Activated CD4-positive, alpha-beta T cell treated with anti-CD3 and anti-CD28 coated beads for 36 hours (primary cell): ENCODE measurements at regions not wholly inside any gene's neighbourhood (a gene's known extent, or its start where the extent isn't known, plus 50 kb on each side); places are given as distances from the start of the nearest gene placed in this dataset.

Source experiments
- ATAC-seq: fragments of 200-7000 bp; cut with Tn5 transposase; one replicate; pipeline ENCODE4 v1.10.0; 2021; ENCODE audit warnings: mild to moderate bottlenecking, moderate library complexity
- CTCF ChIA-PET: fragments of 350-600 bp; sonication (Branson Sonifier 250); formaldehyde crosslinking; loops from one replicate; lab custom pipeline; 2021; ENCODE audit warnings: antibody characterized with exemption; lab: Charles Lee
- POLR2A ChIA-PET: fragments of 350-600 bp; sonication (Branson Sonifier 250); formaldehyde crosslinking; loops from one replicate; lab custom pipeline; 2021; ENCODE audit warnings: antibody characterized with exemption, inconsistent platforms; lab: Charles Lee
- DNase-seq: peaks from one replicate; pipeline ENCODE4 v3.0.0-alpha.2; 2020
- H3K27ac Mint-ChIP-seq: one replicate; pipeline ENCODE4 v1.8.0; 2021; ENCODE audit warnings: mixed read lengths
- H3K27me3 Mint-ChIP-seq: one replicate; pipeline ENCODE4 v1.8.0; 2021; ENCODE audit warnings: mixed read lengths
- H3K36me3 Mint-ChIP-seq: one replicate; pipeline ENCODE4 v1.8.0; 2021; ENCODE audit warnings: low read depth, mixed read lengths
- H3K4me1 Mint-ChIP-seq: one replicate; pipeline ENCODE4 v1.8.0; 2021; ENCODE audit warnings: mixed read lengths
- H3K4me3 Mint-ChIP-seq: one replicate; pipeline ENCODE4 v1.8.0; 2021; ENCODE audit warnings: mild to moderate bottlenecking, moderate library complexity, mixed read lengths
- H3K9me3 Mint-ChIP-seq: one replicate; pipeline ENCODE4 v1.8.0; 2021; ENCODE audit warnings: low read depth, mixed read lengths
- intact Hi-C, 2 experiments: fragments of 100-400 bp; cut with DNase I in 1 of 2; cut with micrococcal nuclease in 1 of 2; formaldehyde crosslinking; loops; one replicate each; pipeline versions ENCODE4 v1.14.2 to v1.15.1; 2022 to 2024; cut with DNase I, micrococcal nuclease

DNA sequence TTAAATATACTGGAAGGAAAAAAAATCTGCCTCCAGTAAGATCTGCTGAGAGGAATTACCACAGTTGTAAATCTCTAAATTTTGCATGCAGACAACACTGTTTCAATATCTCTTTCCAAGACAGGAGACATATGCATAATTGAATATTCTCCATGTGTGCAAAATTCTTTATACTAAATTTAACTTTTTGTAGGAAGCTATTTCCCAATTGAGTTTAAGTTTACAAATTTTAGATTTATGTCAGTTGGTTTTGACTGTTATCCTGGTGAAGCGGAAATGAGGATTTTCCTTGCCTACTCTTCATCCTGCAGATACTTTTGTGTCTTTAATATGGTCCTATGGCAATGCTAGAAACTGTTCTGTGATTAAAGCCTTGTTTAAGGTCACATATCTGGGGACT lies 1352.9 kb downstream of the FSTL5 start:
- Mint-ChIP-seq H3K27me3 (no peaks in the 10 kb centered on the region), H3K27ac (no peak overlapping the region), H3K9me3 (peaks cover 7% of the 10 kb centered on the region), H3K36me3 (no peaks in the 10 kb centered on the region), H3K4me1 (no peaks in the 10 kb centered on the region), H3K4me3 (no peak overlapping the region)
- POLR2A ChIA-PET: no interaction called here
- ATAC-seq (no peak), DNase-seq (no peak)
- CTCF ChIA-PET: interaction anchor here (0.6 kb wide), 1 partner anchor 1323 kb away, joined by 3 read pairs; no protein-coding TSS in a partner anchor
- intact Hi-C loops: no loop called here

DNA sequence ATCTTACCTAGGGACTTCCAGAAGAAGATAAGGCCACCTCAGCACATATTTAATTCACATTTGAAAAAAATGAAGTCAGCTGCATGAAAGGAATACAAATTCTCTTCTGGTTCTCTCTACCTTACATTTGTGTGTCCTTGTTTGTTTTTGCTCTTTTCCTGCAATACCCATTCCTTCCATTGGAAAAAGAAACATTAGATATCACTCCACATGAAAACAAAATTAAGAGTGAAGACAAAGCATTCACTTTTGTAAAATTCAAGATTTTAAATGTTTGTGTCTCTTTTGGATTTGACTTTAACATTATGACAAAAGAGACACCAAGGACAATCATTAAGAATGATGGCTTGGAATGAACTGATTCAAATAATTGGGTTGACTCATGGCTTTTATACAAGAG lies 1351.8 kb downstream of the FSTL5 start:
- Mint-ChIP-seq H3K9me3 (peaks cover 7% of the 10 kb centered on the region), H3K27ac (no peak overlapping the region), H3K36me3 (no peaks in the 10 kb centered on the region), H3K4me3 (no peak overlapping the region), H3K27me3 (no peaks in the 10 kb centered on the region), H3K4me1 (no peaks in the 10 kb centered on the region)
- DNase-seq (no peak), ATAC-seq (no peak)
- POLR2A ChIA-PET: no interaction called here
- CTCF ChIA-PET: no interaction called here
- intact Hi-C loops: no loop called here

- no peaks in the 10 kb centered on the region for H3K36me3 Mint-ChIP-seq
- peaks cover 2% of the 10 kb centered on the region for H3K9me3 Mint-ChIP-seq
- ATAC-seq (no peak), DNase-seq (no peak)
- intact Hi-C loops: no loop called here
- POLR2A ChIA-PET: no interaction called here
- no peaks in the 10 kb centered on the region for H3K4me1 Mint-ChIP-seq
- no peak overlapping the region for H3K4me3 Mint-ChIP-seq
- no peak overlapping the region for H3K27ac Mint-ChIP-seq
- CTCF ChIA-PET: no interaction called here
- no peaks in the 10 kb centered on the region for H3K27me3 Mint-ChIP-seq
These were observed 1349.1 kb downstream of the FSTL5 start for GRCh38 chr4:160814726-160815125.

DNA sequence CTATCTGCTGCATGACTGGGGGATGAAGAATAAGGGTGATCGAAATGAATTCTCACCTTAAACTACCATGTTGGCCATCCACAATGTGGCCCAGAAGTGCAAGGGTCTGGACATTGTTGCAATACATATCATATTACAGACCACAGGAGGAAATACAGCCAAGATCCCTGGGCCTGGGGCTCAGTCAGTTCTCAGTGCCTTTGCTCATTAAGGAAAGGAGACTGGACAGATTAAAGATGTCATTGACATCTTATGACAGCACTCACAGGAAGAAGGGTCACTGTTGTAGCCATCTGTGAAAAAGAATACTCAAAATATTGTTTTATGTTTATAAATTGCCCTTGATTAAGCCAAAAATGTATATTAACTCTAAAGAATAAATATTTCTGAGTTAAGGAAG lies 1345.2 kb downstream of the FSTL5 start:
- intact Hi-C loops: no loop called here
- H3K4me1 Mint-ChIP-seq: no peaks in the 10 kb centered on the region
- ATAC-seq (no peak), DNase-seq (no peak)
- no peaks in the 10 kb centered on the region for H3K36me3 Mint-ChIP-seq
- no peak overlapping the region for H3K4me3 Mint-ChIP-seq
- POLR2A ChIA-PET: no interaction called here
- H3K27me3 Mint-ChIP-seq: no peaks in the 10 kb centered on the region
- CTCF ChIA-PET: no interaction called here
- peaks cover 2% of the 10 kb centered on the region for H3K9me3 Mint-ChIP-seq
- no peak overlapping the region for H3K27ac Mint-ChIP-seq

- Mint-ChIP-seq H3K27ac (no peak overlapping the region), H3K4me1 (no peaks in the 10 kb centered on the region), H3K27me3 (no peaks in the 10 kb centered on the region), H3K9me3 (peaks cover under 1% of the 10 kb centered on the region), H3K4me3 (no peak overlapping the region), H3K36me3 (no peaks in the 10 kb centered on the region)
- intact Hi-C loops: no loop called here
- CTCF ChIA-PET: interaction anchor here (0.6 to 0.8 kb wide), 2 partner anchors 57 to 1056 kb away, joined by 3 read pairs; no protein-coding TSS in a partner anchor
- DNase-seq: no peak
- no peak for ATAC-seq
- POLR2A ChIA-PET: no interaction called here
These were observed 1344.0 kb downstream of the FSTL5 start for GRCh38 chr4:160819791-160820190.

- Mint-ChIP-seq H3K27ac (no peak overlapping the region), H3K4me1 (no peaks in the 10 kb centered on the region), H3K27me3 (no peaks in the 10 kb centered on the region), H3K4me3 (no peak overlapping the region), H3K9me3 (peaks cover 5% of the 10 kb centered on the region), H3K36me3 (no peaks in the 10 kb centered on the region)
- intact Hi-C loops: no loop called here
- DNase-seq (no peak), ATAC-seq (no peak)
- ChIA-PET CTCF (no interaction called here), POLR2A (no interaction called here)
These were observed 1339.3 kb downstream of the FSTL5 start for GRCh38 chr4:160824481-160824880.

DNA sequence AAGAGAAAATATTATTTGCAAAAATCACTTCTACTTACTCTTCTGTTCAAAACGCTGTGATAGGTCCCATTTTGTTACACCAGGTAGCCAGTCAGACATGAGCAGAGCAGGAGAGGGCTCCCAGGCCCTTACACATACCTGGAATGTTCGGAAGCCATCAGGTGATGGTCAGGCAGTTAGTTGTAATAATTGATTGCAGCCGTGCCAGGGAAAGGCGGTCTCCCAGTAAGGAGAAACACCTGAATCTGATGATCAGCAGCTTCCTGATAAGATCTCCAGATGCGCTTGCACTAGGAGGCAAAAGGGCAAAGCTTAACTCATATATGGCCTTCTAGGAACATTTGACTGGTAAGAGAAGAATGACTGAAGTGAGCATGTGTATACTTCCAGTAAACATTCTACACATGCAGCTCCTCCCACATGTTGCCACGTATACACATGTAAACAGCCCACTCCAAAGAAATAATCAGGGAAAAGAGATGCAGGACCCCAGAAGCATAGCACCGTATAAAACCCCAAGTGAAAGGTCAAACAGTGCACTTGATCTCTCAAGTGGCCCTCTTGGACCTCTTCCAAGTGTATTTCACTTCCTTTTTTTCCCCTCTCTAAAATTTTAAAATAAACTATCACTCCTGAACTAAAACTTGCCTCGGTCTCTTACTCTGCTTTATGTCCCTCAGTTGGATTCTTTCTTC lies 1338.0 kb downstream of the FSTL5 start:
- H3K36me3 Mint-ChIP-seq: no peaks in the 10 kb centered on the region
- DNase-seq (no peak), ATAC-seq (no peak)
- H3K4me3 Mint-ChIP-seq: no peak overlapping the region
- no peaks in the 10 kb centered on the region for H3K4me1 Mint-ChIP-seq
- H3K9me3 Mint-ChIP-seq: peaks cover 5% of the 10 kb centered on the region
- CTCF ChIA-PET: no interaction called here
- intact Hi-C loops: no loop called here
- POLR2A ChIA-PET: no interaction called here
- H3K27me3 Mint-ChIP-seq: no peaks in the 10 kb centered on the region
- no peak overlapping the region for H3K27ac Mint-ChIP-seq

DNA sequence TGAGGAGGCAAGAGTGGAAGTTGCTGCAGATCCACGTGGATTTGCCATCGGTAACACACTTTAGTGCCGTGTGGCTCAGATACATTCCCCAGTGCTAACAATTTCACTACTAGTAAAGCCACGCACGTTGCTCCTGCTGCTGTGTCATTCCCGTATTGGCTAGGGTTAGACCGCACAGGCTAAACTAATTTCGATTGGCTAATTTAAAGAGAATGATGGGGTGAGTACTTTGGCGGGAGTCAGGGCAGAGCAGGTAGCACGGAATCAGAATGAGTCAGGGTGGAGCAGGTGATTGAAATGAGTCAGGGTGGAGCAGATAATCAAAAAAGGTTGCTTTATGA lies 1337.5 kb downstream of the FSTL5 start:
- DNase-seq (no peak), ATAC-seq (no peak)
- Mint-ChIP-seq H3K4me1 (no peaks in the 10 kb centered on the region), H3K27ac (no peak overlapping the region), H3K9me3 (peaks cover 5% of the 10 kb centered on the region), H3K36me3 (no peaks in the 10 kb centered on the region), H3K27me3 (no peaks in the 10 kb centered on the region), H3K4me3 (no peak overlapping the region)
- ChIA-PET POLR2A (no interaction called here), CTCF (no interaction called here)
- intact Hi-C loops: no loop called here

GRCh38 chr4:160831165-160831922 lies 1332.5 kb downstream of the FSTL5 start:
- ATAC-seq (no peak), DNase-seq (no peak)
- Mint-ChIP-seq H3K4me1 (no peaks in the 10 kb centered on the region), H3K36me3 (no peaks in the 10 kb centered on the region), H3K9me3 (peaks cover 1% of the 10 kb centered on the region), H3K27me3 (no peaks in the 10 kb centered on the region), H3K27ac (no peak overlapping the region), H3K4me3 (no peak overlapping the region)
- POLR2A ChIA-PET: no interaction called here
- CTCF ChIA-PET: no interaction called here
- intact Hi-C loops: no loop called here

DNA sequence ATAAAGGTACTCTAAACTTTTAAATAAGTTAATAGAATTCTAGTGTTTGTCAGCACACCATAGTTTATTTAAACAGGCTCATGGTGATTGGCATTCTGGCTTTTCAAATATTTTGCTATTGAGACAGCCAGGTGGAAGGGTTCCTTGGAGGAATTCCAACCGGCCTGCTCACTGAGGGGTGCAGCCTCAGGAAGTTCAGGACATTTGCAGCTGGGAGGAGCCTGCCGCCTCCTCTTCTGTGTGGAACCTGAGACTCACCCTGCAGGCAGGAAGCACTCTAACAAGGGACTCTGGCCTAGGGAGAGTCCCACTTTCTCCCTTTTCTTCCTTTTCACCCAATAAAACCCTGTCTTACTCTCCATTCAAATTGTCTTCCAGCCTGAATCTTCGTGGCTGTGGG lies 1328.0 kb downstream of the FSTL5 start:
- ATAC-seq (no peak), DNase-seq (no peak)
- Mint-ChIP-seq H3K4me1 (no peaks in the 10 kb centered on the region), H3K27ac (no peak overlapping the region), H3K9me3 (peaks cover 1% of the 10 kb centered on the region), H3K36me3 (no peaks in the 10 kb centered on the region), H3K27me3 (no peaks in the 10 kb centered on the region), H3K4me3 (no peak overlapping the region)
- ChIA-PET POLR2A (no interaction called here), CTCF (interaction anchor here (1.1 kb wide), 1 partner anchor 19 kb away, joined by 5 read pairs; no protein-coding TSS in a partner anchor)
- intact Hi-C loops: no loop called here

- intact Hi-C loops: no loop called here
- Mint-ChIP-seq H3K36me3 (no peaks in the 10 kb centered on the region), H3K27me3 (no peaks in the 10 kb centered on the region), H3K27ac (no peak overlapping the region), H3K4me3 (no peak overlapping the region), H3K4me1 (no peaks in the 10 kb centered on the region), H3K9me3 (peaks cover 1% of the 10 kb centered on the region)
- POLR2A ChIA-PET: no interaction called here
- no peak for ATAC-seq
- DNase-seq: no peak
- CTCF ChIA-PET: interaction anchor here (1.1 kb wide), 1 partner anchor 20 kb away, joined by 5 read pairs; no protein-coding TSS in a partner anchor
These were observed 1327.4 kb downstream of the FSTL5 start for GRCh38 chr4:160836431-160836830.

DNA sequence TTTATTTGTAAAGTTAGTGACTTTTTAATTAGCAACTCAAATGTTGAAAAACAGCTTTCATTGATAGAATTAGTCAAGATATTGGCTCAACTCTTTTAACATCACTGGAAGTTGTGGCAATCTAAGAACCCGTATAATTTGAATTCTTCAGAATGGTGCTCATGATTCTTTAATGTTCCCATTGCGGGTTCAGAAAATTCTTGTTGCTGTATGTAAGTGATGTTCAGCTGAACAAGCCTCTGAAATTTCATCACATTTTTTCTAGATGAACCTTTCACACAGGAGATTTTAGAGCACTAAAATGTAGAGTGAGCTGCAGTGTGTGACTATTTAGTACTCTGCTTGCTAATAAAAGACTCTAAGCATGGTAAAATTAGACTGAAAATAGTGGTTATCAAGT lies 1317.7 kb downstream of the FSTL5 start:
- Mint-ChIP-seq H3K36me3 (no peaks in the 10 kb centered on the region), H3K4me3 (no peak overlapping the region), H3K27me3 (no peaks in the 10 kb centered on the region), H3K4me1 (no peaks in the 10 kb centered on the region), H3K9me3 (peaks cover 9% of the 10 kb centered on the region), H3K27ac (no peak overlapping the region)
- intact Hi-C loops: no loop called here
- ChIA-PET POLR2A (no interaction called here), CTCF (no interaction called here)
- ATAC-seq (no peak), DNase-seq (no peak)
